Gastrocnemius medialis (tissue), 4 donors: ENCODE measurements at regions not wholly inside any gene's neighbourhood (a gene's known extent, or its start where the extent isn't known, plus 50 kb on each side); places are given as distances from the start of the nearest gene placed in this dataset.

Experiments
- ATAC-seq, 2 donors: fragments of 150-250 bp; one replicate each; pipeline ENCODE4 v1.9.1; 2016
- DNase-seq, 2 donors: peaks; one replicate each; pipeline ENCODE4 v3.0.0-alpha.2; 2019
- H3K27ac ChIP-seq, 4 donors: fragments of 200-600 bp; sonication (generic); 1 replicate in 1 of 4; 2 replicates in 3 of 4; pipeline ENCODE4 v1.5.1; 2016 to 2018; ENCODE audit warnings: mild to moderate bottlenecking in 2 of 4, moderate library complexity in 1 of 4
- H3K27me3 ChIP-seq, 3 donors: fragments of 200-600 bp; sonication (generic) in 2 of 3; 1 replicate in 1 of 3; 2 replicates in 2 of 3; pipeline versions ENCODE4 v1.5.1 to v1.6.0; 2016 to 2019; ENCODE audit warnings: mild to moderate bottlenecking in 1 of 3, moderate library complexity in 1 of 3
- H3K36me3 ChIP-seq, 2 donors: fragments of 200-600 bp; sonication (generic) in 1 of 2; one replicate each; pipeline ENCODE4 v1.5.1; 2017 to 2018
- H3K4me1 ChIP-seq, 2 donors: fragments of 200-600 bp; sonication (generic) in 1 of 2; one replicate each; pipeline ENCODE4 v1.5.1; 2016 to 2017; ENCODE audit warnings: mild to moderate bottlenecking in 2 of 2
- H3K4me3 ChIP-seq, 4 donors: fragments of 200-600 bp; sonication (generic) in 3 of 4; 1 replicate in 1 of 4; 2 replicates in 3 of 4; pipeline ENCODE4 v1.5.1; 2016 to 2019; ENCODE audit warnings: mild to moderate bottlenecking in 2 of 4
- H3K9me3 ChIP-seq, 3 donors: fragments of 200-600 bp; sonication (generic) in 2 of 3; 1 replicate in 1 of 3; 2 replicates in 2 of 3; pipeline ENCODE4 v1.5.1; 2016 to 2019
- POLR2A ChIP-seq, 2 donors: fragments of 450-650 bp; IDR thresholded peaks; one replicate each; pipeline ENCODE4 v1.6.1; 2017; ENCODE audit warnings: antibody characterized with exemption in 2 of 2, mild to moderate bottlenecking in 2 of 2, moderate library complexity in 2 of 2
- in situ Hi-C, 4 donors: fragments of 200-750 bp; cut with MboI; loops; one replicate each; pipeline versions ENCODE4 v1.15.0 to v1.8.0; 2017; ENCODE audit warnings: low sequenced_read_pairs in 4 of 4
- intact Hi-C: fragments of 100-400 bp; cut with DNase I; formaldehyde crosslinking; loops from one replicate; pipeline ENCODE4 v1.15.1; 2023; ENCODE audit warnings: low total_unique reads
- TF ChIP-seq, protein P1 (sequence below), 5 experiments: fragments of 450-650 bp in 3 of 5; fragments of 200-600 bp in 2 of 5; sonication (generic) in 2 of 5; IDR thresholded peaks in 4 of 5; conservative IDR thresholded peaks in 1 of 5; 1 replicate in 4 of 5; 2 replicates in 1 of 5; pipeline ENCODE4 v1.5.1; 2016 to 2019; ENCODE audit warnings: antibody characterized with exemption in 5 of 5, mild to moderate bottlenecking in 3 of 5, moderate library complexity in 3 of 5

DNA sequence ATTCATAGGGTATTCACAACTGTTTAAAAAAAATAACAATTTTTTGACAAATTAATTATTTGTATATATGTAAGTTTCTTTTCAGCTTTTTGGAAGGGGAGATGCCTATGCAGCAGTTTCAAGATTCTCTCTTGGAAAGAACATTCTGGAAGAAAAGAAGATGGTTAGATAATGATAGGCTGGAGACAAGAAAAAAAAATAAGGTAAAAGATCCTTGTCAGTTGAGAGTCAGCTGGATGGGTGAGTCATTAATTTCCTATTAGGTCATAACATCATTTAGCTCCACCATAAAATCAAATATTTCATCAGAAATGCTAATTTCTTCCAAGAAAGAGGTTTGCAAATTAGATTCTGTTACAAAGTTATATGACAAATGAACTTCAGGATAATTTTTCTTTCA lies 880.4 kb downstream of the EPHA7 start:
- ATAC-seq (no peak), DNase-seq (no peak)
- H3K4me1 ChIP-seq = no peaks in the 10 kb centered on the region
- H3K9me3 ChIP-seq = no peaks in the 10 kb centered on the region
- TF ChIP-seq, protein P1, sequence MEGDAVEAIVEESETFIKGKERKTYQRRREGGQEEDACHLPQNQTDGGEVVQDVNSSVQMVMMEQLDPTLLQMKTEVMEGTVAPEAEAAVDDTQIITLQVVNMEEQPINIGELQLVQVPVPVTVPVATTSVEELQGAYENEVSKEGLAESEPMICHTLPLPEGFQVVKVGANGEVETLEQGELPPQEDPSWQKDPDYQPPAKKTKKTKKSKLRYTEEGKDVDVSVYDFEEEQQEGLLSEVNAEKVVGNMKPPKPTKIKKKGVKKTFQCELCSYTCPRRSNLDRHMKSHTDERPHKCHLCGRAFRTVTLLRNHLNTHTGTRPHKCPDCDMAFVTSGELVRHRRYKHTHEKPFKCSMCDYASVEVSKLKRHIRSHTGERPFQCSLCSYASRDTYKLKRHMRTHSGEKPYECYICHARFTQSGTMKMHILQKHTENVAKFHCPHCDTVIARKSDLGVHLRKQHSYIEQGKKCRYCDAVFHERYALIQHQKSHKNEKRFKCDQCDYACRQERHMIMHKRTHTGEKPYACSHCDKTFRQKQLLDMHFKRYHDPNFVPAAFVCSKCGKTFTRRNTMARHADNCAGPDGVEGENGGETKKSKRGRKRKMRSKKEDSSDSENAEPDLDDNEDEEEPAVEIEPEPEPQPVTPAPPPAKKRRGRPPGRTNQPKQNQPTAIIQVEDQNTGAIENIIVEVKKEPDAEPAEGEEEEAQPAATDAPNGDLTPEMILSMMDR (IDR thresholded peaks at IDR 0.05 in 4 of 5, conservative IDR thresholded peaks at IDR 0.05 in 1 of 5) = no peak
- no peak for TF ChIP-seq POLR2A (IDR thresholded peaks at IDR 0.05)
- H3K27me3 ChIP-seq = no peaks in the 10 kb centered on the region
- intact Hi-C loops (no loop called here), in situ Hi-C loops (no loop called here)
- no peaks in the 10 kb centered on the region for H3K36me3 ChIP-seq
- no peak overlapping the region for H3K4me3 ChIP-seq
- no peak overlapping the region for H3K27ac ChIP-seq

DNA sequence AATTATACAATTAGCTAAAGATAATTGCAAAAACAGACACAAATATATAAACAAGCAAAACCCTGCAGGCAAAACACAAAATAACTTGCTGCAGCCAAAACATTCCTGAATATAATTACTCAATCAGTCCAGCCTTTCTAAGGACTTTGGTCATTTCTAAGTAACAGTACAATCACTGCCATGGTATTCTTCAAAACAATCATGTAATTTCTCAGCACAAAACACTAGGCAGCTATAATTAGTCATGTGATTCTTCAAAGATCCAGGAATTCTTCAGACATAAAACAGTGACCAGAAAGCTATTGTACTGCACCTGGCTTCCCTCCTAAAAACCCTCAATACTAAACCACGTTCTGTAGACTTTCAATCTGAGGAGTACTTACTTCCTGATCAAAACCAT lies 881.1 kb downstream of the EPHA7 start:
- ATAC-seq (no peak), DNase-seq (no peak)
- intact Hi-C loops = no loop called here
- Histone ChIP-seq H3K27me3 (no peaks in the 10 kb centered on the region), H3K36me3 (no peaks in the 10 kb centered on the region), H3K4me3 (no peak overlapping the region), H3K27ac (no peak overlapping the region), H3K9me3 (no peaks in the 10 kb centered on the region), H3K4me1 (no peaks in the 10 kb centered on the region)
- TF ChIP-seq, protein P1 (IDR thresholded peaks at IDR 0.05 in 4 of 5, conservative IDR thresholded peaks at IDR 0.05 in 1 of 5) = no peak
- no peak for TF ChIP-seq POLR2A (IDR thresholded peaks at IDR 0.05)
- in situ Hi-C loops = no loop called here

DNA sequence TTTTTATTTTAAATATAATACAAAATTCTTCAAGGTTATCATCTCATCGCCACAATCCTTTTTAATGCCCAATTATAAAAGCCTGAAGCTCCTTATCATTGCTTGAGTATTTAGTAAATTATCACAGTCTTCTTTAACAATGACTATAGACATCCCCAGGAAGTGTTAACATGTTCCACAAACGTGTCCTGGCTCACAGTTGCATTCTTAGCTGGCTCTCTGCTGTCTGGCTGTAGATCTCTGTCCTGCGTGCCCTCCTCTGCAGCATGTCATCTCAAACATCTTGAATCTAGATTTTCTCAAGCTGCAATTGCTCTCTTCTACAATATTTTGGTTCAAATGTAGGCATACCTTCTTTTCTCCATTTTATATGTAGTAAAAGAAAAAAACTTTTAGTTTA lies 885.2 kb downstream of the EPHA7 start:
- H3K4me1 ChIP-seq = no peaks in the 10 kb centered on the region
- ATAC-seq = no peak
- no peak overlapping the region for H3K4me3 ChIP-seq

DNA sequence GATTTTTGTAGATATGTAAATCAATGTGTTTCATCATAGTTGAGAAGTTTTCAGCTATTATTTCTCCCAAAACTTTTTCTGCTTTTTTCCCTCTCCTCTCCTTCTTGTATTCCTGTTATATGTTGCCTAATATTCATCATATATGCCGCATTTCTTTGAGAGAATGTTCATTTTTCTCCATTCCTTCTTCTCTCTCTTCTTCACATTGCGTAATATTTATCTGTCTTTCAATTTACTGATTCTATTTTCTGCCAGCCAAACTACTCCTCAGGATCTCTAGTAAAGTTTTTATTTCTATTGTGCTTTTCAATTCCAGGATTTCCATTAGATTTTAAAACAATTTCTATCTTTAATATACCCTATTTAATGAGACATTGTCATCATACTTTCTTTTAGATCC lies 896.8 kb downstream of the EPHA7 start:
- Histone ChIP-seq H3K4me3 (no peak overlapping the region), H3K4me1 (no peaks in the 10 kb centered on the region), H3K36me3 (no peaks in the 10 kb centered on the region), H3K27ac (no peak overlapping the region), H3K9me3 (no peaks in the 10 kb centered on the region), H3K27me3 (no peaks in the 10 kb centered on the region)
- ATAC-seq = no peak
- in situ Hi-C loops (no loop called here), intact Hi-C loops (no loop called here)
- DNase-seq = no peak
- TF ChIP-seq, protein P1 (IDR thresholded peaks at IDR 0.05 in 4 of 5, conservative IDR thresholded peaks at IDR 0.05 in 1 of 5) = no peak
- no peak for TF ChIP-seq POLR2A (IDR thresholded peaks at IDR 0.05)

More for the DNA sequence above, 885.2 kb downstream of the EPHA7 start:
- no peaks in the 10 kb centered on the region for H3K27me3 ChIP-seq
- H3K36me3 ChIP-seq = no peaks in the 10 kb centered on the region
- no peak for DNase-seq
- intact Hi-C loops = no loop called here
- in situ Hi-C loops = no loop called here
- H3K27ac ChIP-seq = no peak overlapping the region
- H3K9me3 ChIP-seq = no peaks in the 10 kb centered on the region
- TF ChIP-seq, protein P1 (IDR thresholded peaks at IDR 0.05 in 4 of 5, conservative IDR thresholded peaks at IDR 0.05 in 1 of 5) = no peak
- TF ChIP-seq POLR2A (IDR thresholded peaks at IDR 0.05) = no peak

DNA sequence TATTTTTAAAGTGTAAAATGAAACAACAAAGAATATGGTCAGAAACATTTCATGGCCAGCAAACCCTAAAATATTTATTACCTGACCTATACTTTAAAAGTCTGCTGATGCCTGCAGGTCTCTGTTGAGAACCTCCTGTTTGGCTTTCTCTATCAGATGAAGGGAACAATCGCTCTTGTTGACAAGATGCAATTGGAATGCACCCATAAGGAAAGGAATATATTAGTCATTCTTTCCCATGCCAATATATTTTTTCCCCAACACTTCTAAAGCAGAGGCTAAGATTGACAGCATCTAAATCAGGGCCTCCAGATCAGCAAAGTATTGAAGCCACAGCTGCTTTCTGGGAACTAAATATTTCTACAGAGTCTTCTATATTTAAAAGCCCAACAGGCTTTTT lies 897.8 kb downstream of the EPHA7 start:
- TF ChIP-seq POLR2A (IDR thresholded peaks at IDR 0.05) = no peak
- TF ChIP-seq, protein P1 (IDR thresholded peaks at IDR 0.05 in 4 of 5, conservative IDR thresholded peaks at IDR 0.05 in 1 of 5) = no peak
- in situ Hi-C loops = no loop called here
- Histone ChIP-seq H3K4me1 (no peaks in the 10 kb centered on the region), H3K27ac (no peak overlapping the region), H3K36me3 (no peaks in the 10 kb centered on the region), H3K27me3 (no peaks in the 10 kb centered on the region), H3K4me3 (no peak overlapping the region), H3K9me3 (no peaks in the 10 kb centered on the region)
- DNase-seq (no peak), ATAC-seq (no peak)
- intact Hi-C loops = no loop called here
